Stimulated activated CD4-positive, alpha-beta T cell treated with anti-CD3 and anti-CD28 coated beads, TNF-alpha, amount 100 ng/mL, for 48 hours (primary cell): ENCODE measurements at regions not wholly inside any gene's neighbourhood (a gene's known extent, or its start where the extent isn't known, plus 50 kb on each side); places are given as distances from the start of the nearest gene placed in this dataset.

Experiments
- DNase-seq, 3 donors: peaks; one replicate each; pipeline ENCODE4 v3.0.0-alpha.2; 2020; ENCODE audit warnings: low read depth in 3 of 3

GRCh38 chr1:56034222-56034621 is 545.1 kb downstream of the PLPP3 start:
- no peak for DNase-seq

DNA sequence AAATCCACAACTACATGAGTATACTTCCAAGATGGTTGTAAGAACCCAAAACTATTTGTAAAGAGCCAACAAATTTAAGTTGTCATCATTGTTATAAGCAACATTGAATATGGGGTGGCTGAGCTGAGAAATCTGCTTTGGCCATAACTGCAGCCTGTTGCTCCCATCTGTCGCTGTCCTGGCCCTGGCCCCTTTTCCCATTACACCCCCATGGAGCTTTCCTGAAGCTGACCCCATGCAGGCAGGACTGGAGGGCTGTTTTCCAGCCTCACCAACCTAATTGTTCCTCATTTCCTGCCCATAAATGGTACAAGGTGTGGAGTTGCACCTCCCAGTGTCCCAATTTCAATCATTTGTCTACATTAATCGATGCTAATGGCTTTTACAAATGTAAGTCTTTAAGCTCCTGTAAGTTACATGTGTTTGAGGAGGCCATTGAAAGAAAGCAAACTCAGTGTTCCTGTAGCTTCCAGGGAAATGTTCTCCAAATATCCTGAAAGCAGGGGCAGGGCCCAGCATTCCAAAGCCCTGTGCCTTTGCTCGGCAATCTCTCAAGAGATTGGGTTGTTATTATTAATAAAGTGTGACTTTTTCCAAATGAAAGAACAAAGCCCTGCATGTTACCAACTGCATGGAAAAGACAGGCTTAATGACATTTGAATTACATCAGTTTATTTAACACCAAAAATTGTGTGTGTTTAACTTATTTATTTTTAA is 545.9 kb downstream of the PLPP3 start:
- no peak for DNase-seq

GRCh38 chr1:56032096-56032676 is 547.2 kb downstream of the PLPP3 start:
- no peak for DNase-seq

DNA sequence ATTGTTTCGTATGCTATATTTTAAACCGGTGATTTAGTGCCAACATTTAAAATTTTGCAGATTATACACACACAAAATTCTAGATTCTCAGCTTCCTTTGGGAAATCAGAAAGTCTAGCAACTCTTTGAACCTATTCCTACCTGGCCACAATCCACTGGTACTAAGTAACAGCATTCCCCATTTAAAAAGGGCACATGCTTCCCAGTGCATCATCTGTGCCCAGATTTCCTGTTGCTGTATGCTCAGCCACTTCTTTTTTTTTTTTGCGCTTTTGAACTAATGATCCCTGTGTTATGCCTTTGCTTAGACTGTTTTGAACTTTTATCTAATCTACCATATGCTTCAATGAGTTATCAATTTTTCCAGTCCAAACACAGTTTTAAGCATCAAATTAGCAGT is 548.4 kb downstream of the PLPP3 start:
- DNase-seq = no peak

DNA sequence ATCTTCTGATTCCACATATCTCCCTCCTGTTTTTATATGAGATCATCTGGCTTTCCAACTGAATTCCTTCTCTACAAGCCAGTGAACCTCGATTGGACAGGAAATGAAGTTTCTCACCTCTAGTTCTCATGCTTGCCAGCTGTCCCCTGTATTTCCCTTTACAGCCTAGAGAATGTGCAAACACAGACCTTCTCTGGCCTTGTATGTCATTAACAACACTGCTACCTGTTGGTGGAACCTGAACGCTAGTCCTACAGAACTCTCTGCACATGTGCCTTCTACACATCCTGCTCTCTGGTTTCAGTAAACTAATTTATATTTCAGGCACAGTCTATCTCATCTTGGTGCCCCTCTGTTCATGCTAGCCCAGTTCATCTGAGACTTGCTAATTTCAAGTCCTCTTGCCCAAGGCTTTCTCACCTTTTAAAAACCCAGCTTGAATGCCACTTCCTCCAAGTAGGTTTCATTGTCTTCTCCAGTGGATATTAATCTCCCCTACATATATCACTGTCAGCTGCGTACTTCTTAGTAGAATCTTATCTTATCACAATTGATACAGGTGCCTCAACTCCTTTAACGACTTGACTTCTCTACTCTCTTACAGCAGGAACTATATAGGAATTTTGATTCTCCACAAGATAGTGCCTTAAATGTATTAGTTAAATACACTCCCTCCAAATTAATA is 549.9 kb downstream of the PLPP3 start:
- no peak for DNase-seq

- DNase-seq = no peak
These were observed 550.5 kb downstream of the PLPP3 start for GRCh38 chr1:56028911-56029310.

- DNase-seq = no peak
These were observed 551.1 kb downstream of the PLPP3 start for GRCh38 chr1:56028244-56028643.

GRCh38 chr1:56025942-56026341 is 553.4 kb downstream of the PLPP3 start:
- no peak for DNase-seq

DNA sequence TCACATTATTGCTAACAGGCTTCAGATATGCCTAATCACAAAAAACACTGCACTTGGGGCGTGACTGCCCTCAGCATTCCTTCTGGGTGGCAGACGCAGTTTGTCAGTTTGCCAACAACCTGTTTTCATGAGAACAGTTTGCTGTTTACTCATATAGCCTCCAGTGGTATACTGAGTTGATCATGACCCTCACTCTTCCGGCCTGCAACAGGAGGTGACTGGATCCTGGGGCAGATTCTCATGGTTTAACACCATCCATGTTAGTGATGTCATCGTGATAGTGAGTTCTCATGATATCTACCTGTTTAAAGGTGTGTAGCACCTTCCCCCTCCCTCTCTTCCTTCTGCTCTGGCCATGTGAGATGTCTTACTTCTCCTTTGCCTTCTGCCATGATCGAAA is 555.2 kb downstream of the PLPP3 start:
- no peak for DNase-seq

- DNase-seq = no peak
These were observed 559.4 kb downstream of the PLPP3 start for GRCh38 chr1:56019922-56020321.

DNA sequence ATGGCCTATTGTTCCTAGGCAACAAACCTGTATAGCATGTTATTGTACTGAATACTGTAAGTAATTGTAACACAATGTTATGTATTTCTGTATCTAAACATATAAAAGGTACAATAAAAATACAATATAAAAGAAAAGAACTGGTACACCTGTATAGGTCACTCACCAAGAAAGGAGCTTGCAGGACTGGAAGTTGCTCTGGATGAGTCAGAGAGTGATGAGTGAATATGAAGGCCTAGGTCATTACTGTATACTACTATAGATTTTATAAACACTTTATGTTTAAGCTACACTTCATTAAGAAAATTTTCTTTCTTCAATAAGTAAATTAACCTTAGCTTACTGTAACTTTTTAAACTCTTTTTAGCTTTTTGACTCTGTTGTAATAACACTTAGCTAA is 559.9 kb downstream of the PLPP3 start:
- DNase-seq = no peak

GRCh38 chr1:56017336-56017735 is 562.0 kb downstream of the PLPP3 start:
- DNase-seq = no peak

DNA sequence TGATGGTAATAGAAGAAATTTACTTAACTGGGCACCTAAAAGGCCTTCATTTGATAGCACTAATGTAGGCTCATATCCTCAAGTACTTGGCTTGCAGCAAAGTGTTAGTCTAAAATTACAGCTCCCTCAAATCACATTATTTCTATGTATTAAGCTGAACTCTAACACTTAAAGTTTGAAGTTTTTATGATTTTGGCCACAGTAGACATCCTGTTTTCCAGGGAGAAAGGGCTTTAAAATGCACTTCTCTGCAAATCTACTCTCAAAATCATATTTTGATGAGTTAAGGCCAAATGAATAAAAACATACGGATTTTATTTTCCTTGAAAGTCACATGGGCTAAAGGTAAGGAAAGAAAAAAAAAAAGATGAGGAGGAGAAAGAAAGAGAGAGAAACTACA is 575.5 kb downstream of the PLPP3 start:
- DNase-seq = no peak

DNA sequence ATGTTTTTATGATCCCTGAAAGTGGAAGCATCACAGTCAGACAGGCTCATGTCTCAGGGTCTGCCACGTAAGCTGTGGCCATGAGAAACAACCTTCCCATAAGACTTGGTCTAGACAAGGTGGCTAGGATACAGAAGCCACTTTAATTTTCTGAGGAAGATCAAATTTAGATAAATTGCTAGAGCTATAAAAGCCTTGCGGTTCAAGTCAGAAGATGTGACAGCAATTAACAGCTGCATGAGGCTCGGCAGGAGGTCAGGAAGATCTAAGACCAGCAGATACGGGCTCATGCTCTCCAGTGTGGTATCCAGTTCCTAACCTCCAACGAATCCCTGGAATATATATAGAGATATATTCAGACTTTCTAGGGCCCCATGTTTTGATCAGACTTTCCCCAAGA is 577.1 kb downstream of the PLPP3 start:
- DNase-seq = no peak

- no peak for DNase-seq
These were observed 578.9 kb downstream of the PLPP3 start for GRCh38 chr1:56000424-56000823.

GRCh38 chr1:55997536-55997935 is 581.8 kb downstream of the PLPP3 start:
- DNase-seq = no peak

DNA sequence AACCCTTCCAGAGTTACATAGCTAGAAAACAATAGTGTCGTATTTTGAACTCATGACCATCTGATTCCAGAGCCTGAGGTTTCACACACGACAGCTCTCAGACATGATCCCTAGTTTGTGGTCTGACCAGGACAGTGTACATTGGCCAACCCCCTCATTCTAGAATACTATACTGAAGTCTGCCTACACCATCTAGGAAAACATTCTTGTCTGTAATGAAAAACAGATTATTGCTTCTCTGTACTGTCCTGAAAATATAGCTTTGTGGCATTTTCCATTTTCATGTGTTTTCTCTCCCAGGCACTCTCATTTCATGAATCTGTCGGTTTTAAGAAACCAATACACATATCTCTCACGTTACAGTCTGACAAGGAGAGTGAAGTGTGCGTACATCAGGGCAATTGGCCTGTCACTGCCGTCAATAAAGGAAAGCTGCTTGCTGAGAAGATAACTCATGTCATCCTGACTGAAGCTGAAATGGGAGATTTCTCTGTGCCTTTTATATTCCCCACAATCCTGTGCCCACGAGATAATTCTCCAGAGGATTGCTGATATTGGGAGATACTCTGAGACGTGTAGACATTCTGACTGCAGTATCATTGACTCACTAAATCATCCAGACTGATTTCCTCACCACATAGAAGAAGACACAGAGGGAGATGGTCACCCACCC is 585.6 kb downstream of the PLPP3 start:
- no peak for DNase-seq

DNA sequence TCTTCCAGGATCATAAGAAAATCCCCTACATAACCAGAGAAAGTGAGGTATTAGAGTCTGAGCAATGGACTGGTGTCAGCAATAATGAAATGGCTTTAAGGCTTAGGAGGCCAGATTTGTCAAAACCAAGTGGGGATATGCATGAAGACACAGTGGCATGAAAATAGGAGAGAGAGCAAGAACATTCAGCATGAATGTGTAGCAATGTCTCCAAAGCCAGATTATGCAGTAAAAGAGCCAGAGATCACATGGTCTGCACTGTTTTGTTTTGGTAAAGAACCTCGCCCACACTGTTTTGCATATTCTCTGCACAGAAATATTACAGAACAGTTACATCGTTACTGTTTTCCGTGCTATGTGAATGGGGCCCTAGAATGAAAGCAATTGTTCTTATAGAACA is 589.4 kb downstream of the PLPP3 start:
- DNase-seq = no peak

DNA sequence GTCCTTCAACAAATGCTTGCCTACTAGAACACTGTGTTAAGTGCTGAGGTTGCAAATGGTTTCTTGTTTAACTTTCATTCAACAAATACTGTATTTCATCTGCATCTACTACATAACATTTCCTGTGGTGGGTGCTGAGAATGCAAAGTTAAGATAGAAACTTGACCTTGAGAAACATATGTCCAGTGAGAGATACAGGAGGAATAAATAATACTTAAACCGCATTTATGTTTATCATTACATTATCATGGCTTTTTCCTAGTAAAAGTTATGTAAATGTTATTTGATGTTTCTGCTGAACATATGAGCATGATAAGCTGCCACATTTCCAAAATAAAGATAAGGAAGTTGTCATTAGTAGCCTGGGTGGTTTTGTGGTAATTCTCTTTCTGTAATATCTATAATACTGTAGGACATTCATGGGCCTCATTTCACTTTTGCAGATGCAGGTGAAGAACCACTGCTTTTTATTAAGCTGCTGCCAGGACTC is 590.4 kb downstream of the PLPP3 start:
- no peak for DNase-seq

- DNase-seq = no peak
These were observed 591.7 kb downstream of the PLPP3 start for GRCh38 chr1:55987491-55988249.

GRCh38 chr1:55986003-55986402 is 593.4 kb downstream of the PLPP3 start:
- no peak for DNase-seq
